ENCODE measurements at regions not wholly inside any gene's neighbourhood (a gene's known extent, or its start where the extent isn't known, plus 50 kb on each side); places are given as distances from the start of the nearest gene placed in this dataset.

DNA sequence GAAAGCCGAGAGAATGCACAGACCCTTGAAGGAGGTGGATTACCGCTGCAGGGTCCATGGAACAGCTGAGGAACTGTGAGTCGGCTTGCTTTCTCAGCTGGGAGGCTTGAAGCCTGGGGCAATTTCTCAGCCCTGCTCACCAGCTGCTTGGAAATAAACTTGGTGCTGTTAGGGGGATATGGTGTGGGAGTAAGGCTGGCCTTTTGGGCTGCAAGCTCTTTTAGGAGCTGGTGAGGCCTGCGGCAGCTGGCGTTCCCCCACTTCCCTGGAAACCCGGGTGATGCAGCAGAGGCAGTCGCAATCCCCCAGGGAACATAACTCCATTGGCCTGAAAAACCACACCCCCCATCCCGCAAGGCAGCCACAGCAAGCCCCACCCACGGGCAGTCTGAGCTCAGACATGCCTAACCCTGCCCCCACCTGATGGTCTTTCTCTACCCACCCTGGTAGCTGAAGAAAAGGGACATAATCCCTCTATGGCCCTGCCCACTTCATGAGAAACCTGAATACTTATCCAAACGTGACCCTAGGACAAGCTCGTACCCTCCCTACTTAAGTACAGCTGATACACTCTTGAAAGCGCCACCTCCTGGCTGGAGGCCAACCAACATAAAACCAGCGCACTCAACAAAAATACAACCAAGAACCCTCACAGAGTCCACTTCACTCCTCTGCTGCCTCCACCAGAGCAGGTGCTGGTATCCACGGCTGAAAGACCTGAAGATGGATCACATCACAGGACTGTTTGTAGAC is 1995.8 kb downstream of the NCAM2 start:
- TF ChIP-seq CTCF (IDR thresholded peaks at IDR 0.05; ENCODE audit: low read depth, low read length, missing control alignments): no peak
- no peak for DNase-seq (ENCODE audit: low read depth)
- in situ Hi-C loops (cut with HindIII; ENCODE audit: low sequenced_read_pairs): no loop called here

GRCh38 chr21:23003951-23004350 is 2005.7 kb downstream of the NCAM2 start:
- no peak overlapping the region for H3K4me3 ChIP-seq (ENCODE audit: low read depth, low read length)
- DNase-seq (ENCODE audit: low read depth): no peak
- TF ChIP-seq CTCF (IDR thresholded peaks at IDR 0.05; ENCODE audit: low read depth, low read length, missing control alignments): no peak
- in situ Hi-C loops (cut with HindIII; ENCODE audit: low sequenced_read_pairs): no loop called here

More for the DNA sequence above, 1995.8 kb downstream of the NCAM2 start:
- no peak overlapping the region for H3K4me3 ChIP-seq (ENCODE audit: low read depth, low read length)

DNA sequence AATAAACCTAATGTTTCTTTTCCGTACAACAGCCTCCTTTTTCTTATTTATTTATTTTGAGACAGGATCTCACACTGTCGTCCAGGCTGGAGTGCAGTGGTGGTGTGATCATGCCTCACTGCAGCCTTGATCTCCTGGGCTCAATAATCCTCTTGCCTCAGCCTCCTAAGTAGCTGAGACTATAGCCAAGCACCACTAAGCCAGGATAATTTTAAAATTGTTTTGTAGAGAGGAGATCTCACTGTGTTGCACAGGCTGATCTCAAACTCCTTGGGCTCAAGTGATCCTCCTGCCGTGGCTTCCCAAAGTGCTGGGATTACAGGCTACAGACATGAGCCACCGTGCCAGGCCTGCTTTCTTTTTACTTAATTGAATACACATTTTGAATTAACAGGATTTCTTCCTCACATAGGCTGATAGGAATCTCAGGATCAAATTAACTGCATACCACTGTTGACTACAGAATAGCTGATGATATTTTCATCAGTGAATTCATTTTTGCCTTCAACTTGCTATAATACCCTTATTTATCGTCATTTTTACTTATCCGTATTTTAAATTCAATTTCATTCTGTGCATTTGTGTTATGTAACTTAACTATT is 2010.5 kb downstream of the NCAM2 start:
- no peak overlapping the region for H3K4me3 ChIP-seq (ENCODE audit: low read depth, low read length)
- DNase-seq (ENCODE audit: low read depth): no peak
- in situ Hi-C loops (cut with HindIII; ENCODE audit: low sequenced_read_pairs): no loop called here
- TF ChIP-seq CTCF (IDR thresholded peaks at IDR 0.05; ENCODE audit: low read depth, low read length, missing control alignments): no peak

DNA sequence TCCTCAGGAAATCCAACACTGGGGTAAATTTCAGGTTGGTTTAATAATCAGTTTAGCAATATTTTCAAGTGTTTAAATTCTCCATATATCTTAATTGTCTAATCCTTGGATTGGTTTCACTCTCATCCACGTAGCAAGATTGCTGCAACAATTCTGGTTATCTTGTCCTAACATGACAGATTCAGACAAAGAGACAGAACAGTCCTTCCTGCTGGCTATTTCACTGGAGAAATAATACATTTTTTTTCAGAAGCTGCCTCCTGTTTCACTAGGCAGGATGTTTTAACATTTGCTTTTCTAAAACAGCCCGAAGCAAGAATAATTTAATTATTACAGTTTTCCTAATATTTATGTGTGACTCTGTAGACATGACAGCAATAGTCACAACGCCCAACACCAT is 2011.2 kb downstream of the NCAM2 start:
- no peak for TF ChIP-seq CTCF (IDR thresholded peaks at IDR 0.05; ENCODE audit: low read depth, low read length, missing control alignments)

DNA sequence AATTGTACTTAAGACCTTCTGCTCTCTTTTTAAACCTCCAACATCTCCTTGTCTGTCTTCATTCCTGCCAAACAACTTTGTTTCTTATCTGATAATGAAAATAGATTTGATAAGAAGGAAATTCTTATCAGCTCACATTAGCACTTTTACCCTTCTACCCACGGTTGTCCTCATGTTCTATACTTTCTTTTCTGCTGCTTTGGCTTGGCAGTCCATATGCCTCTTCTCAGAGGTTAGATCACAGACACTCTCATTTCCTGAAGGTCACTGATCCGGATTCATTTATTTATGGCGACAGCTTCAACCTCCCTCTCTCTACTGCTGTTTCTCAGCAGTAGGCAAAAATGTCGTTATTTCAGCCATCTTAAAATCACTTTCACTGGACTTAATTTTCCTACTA is 2015.8 kb downstream of the NCAM2 start:
- DNase-seq (ENCODE audit: low read depth): no peak
- no peak for TF ChIP-seq CTCF (IDR thresholded peaks at IDR 0.05; ENCODE audit: low read depth, low read length, missing control alignments)
- H3K4me3 ChIP-seq (ENCODE audit: low read depth, low read length): no peak overlapping the region
- in situ Hi-C loops (cut with HindIII; ENCODE audit: low sequenced_read_pairs): no loop called here

More for the DNA sequence above, 2011.2 kb downstream of the NCAM2 start:
- H3K4me3 ChIP-seq (ENCODE audit: low read depth, low read length): no peak overlapping the region
- in situ Hi-C loops (cut with HindIII; ENCODE audit: low sequenced_read_pairs): no loop called here
- DNase-seq (ENCODE audit: low read depth): no peak

DNA sequence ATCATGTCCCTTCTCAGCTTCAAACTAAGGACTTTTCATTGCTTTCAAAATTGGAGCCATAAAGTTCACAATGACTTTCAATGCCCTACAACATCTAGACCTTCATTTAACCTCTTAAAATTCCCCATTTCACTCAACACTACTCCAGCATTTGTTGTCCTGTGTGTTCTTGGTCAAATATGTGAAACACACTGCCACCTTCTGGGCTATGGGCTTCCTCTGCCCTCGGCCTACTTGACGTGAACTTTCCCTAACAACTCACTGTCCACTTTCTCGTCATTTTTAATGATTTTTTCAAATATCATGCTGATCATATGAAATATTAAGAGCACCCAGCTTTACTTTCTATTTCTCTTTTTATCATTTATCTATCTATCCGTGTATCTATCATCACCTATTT is 2018.4 kb downstream of the NCAM2 start:
- DNase-seq (ENCODE audit: low read depth): no peak
- no peak overlapping the region for H3K4me3 ChIP-seq (ENCODE audit: low read depth, low read length)
- in situ Hi-C loops (cut with HindIII; ENCODE audit: low sequenced_read_pairs): no loop called here
- TF ChIP-seq CTCF (IDR thresholded peaks at IDR 0.05; ENCODE audit: low read depth, low read length, missing control alignments): no peak
